HepG2 (cell line): ENCODE measurements at regions not wholly inside any gene's neighbourhood (a gene's known extent, or its start where the extent isn't known, plus 50 kb on each side); places are given as distances from the start of the nearest gene placed in this dataset.

ENCODE experiments used
- ATAC-seq: fragments of 200-7000 bp; cut with Tn5 transposase; 3 replicates; pipeline ENCODE4 v1.9.1; 2020; ENCODE audit warnings: mild to moderate bottlenecking, moderate library complexity
- BruUV-seq: library from RNA; stranded (reverse); fragments of 400-500 nt; replicated peaks from 2 replicates; lab custom pipeline; 2021; lab: Mats Ljungman, UMichigan
- CTCF ChIA-PET: fragments of 300-600 bp; formaldehyde crosslinking; extraction: SDS; loops from one replicate; lab custom pipeline; 2021; ENCODE audit warnings: low total read pairs, inconsistent platforms, low intra/inter-chr PET ratio; lab: Yijun Ruan, JAX
- POLR2A ChIA-PET: fragments of 350-600 bp; sonication (Branson Sonifier 250); formaldehyde crosslinking; loops from one replicate; lab custom pipeline; 2020; ENCODE audit warnings: antibody characterized with exemption, inconsistent platforms; lab: Yijun Ruan, JAX
- DNase-seq: peaks from one replicate; pipeline ENCODE4 v3.0.0-alpha.2; 2015; ENCODE audit warnings: low spot score
- FAIRE-seq: peaks from 3 replicates; lab custom pipeline; 2011; peaks lifted over from hg19 to GRCh38; lab: Jason Lieb, UNC
- H2AFZ ChIP-seq: one replicate; pipeline ENCODE4 v1.6.1; 2011; ENCODE audit warnings: low read length, inconsistent platforms
- H3K27ac ChIP-seq: fragments of 300-600 bp; 3 replicates; pipeline ENCODE4 v1.8.0; 2011; ENCODE audit warnings: mixed run types, mild to moderate bottlenecking, mixed read lengths, low read length, inconsistent platforms; ENCODE audit not compliant: insufficient read depth; ENCODE audit errors: extremely low read length
- H3K27me3 ChIP-seq, 2 experiments: fragments of 200-600 bp in 1 of 2; 2 replicates in 1 of 2; 3 replicates in 1 of 2; pipeline versions ENCODE4 v1.6.0 to v1.8.0; 2011; ENCODE audit warnings: low read length in 2 of 2, mild to moderate bottlenecking in 2 of 2, moderate library complexity in 2 of 2, inconsistent platforms in 1 of 2; ENCODE audit not compliant: insufficient read depth in 2 of 2, control insufficient read depth in 1 of 2
- H3K36me3 ChIP-seq, 2 experiments: fragments of 200-600 bp in 1 of 2; replicated peaks in 1 of 2; 2 replicates in 1 of 2; 3 replicates in 1 of 2; pipeline versions ENCODE4 v1.5.1 to v1.8.0; 2011; ENCODE audit warnings: low read length in 2 of 2, inconsistent platforms in 1 of 2; ENCODE audit not compliant: insufficient read depth in 2 of 2, control insufficient read depth in 1 of 2
- H3K4me1 ChIP-seq: 2 replicates; pipeline ENCODE4 v1.5.1; 2012; ENCODE audit warnings: low read length, inconsistent platforms; ENCODE audit not compliant: insufficient read depth
- H3K4me2 ChIP-seq: 2 replicates; pipeline ENCODE4 v1.6.0; 2011; ENCODE audit warnings: low read depth, low read length, inconsistent platforms
- H3K4me3 ChIP-seq, 3 experiments: fragments of 200-600 bp in 1 of 3; sonication (generic), shearing (Covaris generic) in 1 of 3; replicated peaks in 1 of 3; 2 replicates each; pipeline ENCODE4 v1.5.1; 2011 to 2016; ENCODE audit warnings: low read length in 3 of 3, inconsistent platforms in 2 of 3, low read depth in 2 of 3, mild to moderate bottlenecking in 2 of 3, control low read depth in 1 of 3, mixed read lengths in 1 of 3; ENCODE audit not compliant: insufficient read depth in 1 of 3
- H3K79me2 ChIP-seq: one replicate; pipeline ENCODE4 v1.6.1; 2011; ENCODE audit warnings: low read length, inconsistent platforms; ENCODE audit not compliant: insufficient read depth
- H3K9ac ChIP-seq: 2 replicates; pipeline ENCODE4 v1.6.0; 2011; ENCODE audit warnings: mild to moderate bottlenecking, low read depth, low read length, inconsistent platforms; ENCODE audit not compliant: insufficient read depth
- H3K9me3 ChIP-seq: 2 replicates; pipeline ENCODE4 v1.5.1; 2012; ENCODE audit warnings: mild to moderate bottlenecking, low read length
- H4K20me1 ChIP-seq: 2 replicates; pipeline ENCODE4 v1.6.0; 2011; ENCODE audit warnings: inconsistent platforms, mild to moderate bottlenecking, low read length, moderate library complexity; ENCODE audit not compliant: insufficient read depth
- CHCHD3 ChIP-seq: sonication (generic); formaldehyde crosslinking; IDR thresholded peaks from 2 replicates; pipeline ENCODE4 v1.8.0; 2022; ENCODE audit warnings: mild to moderate bottlenecking, missing genetic modification reagents, moderate library complexity
- GABPA ChIP-seq, 2 experiments: IDR thresholded peaks; 2 replicates each; pipeline ENCODE4 v1.6.1; 2011 to 2016; ENCODE audit warnings: low read depth in 2 of 2, low read length in 1 of 2, missing biosample characterization in 1 of 2, missing genetic modification characterization in 1 of 2
- IRF2 ChIP-seq: IDR thresholded peaks from 2 replicates; pipeline ENCODE4 v1.6.1; 2018; ENCODE audit warnings: missing genetic modification reagents, missing compliant biosample characterization
- KDM2A ChIP-seq: sonication (generic); formaldehyde crosslinking; IDR thresholded peaks from 2 replicates; pipeline ENCODE4 v1.4.0; 2020; ENCODE audit warnings: low read depth, missing genetic modification reagents, borderline replicate concordance
- POLR2G ChIP-seq: fragments of 200-400 bp; formaldehyde crosslinking; IDR thresholded peaks from 2 replicates; pipeline ENCODE4 v1.6.1; 2018; ENCODE audit warnings: mild to moderate bottlenecking, low read depth, low read length, moderate library complexity
- PTBP1 ChIP-seq: fragments of 200-400 bp; formaldehyde crosslinking; IDR thresholded peaks from 2 replicates; pipeline ENCODE4 v1.6.1; 2018; ENCODE audit warnings: low read length, low read depth; ENCODE audit not compliant: poor library complexity, severe bottlenecking
- ZNF205 ChIP-seq: IDR thresholded peaks from 2 replicates; pipeline ENCODE4 v1.6.1; 2018; ENCODE audit warnings: missing biosample characterization, missing genetic modification reagents
- ZNF354B ChIP-seq: sonication (generic); formaldehyde crosslinking; IDR thresholded peaks from 2 replicates; pipeline ENCODE4 v1.8.0; 2022; ENCODE audit warnings: mild to moderate bottlenecking, missing genetic modification reagents
- ZNF547 ChIP-seq: sonication (generic); formaldehyde crosslinking; IDR thresholded peaks from 2 replicates; pipeline ENCODE4 v1.5.1; 2020; ENCODE audit warnings: mild to moderate bottlenecking, missing genetic modification reagents
- ZNF775 ChIP-seq: sonication (generic); formaldehyde crosslinking; IDR thresholded peaks from 2 replicates; pipeline ENCODE4 v1.4.0; 2020; ENCODE audit warnings: missing genetic modification reagents, mild to moderate bottlenecking, moderate library complexity, borderline replicate concordance
- ZSCAN9 ChIP-seq: IDR thresholded peaks from 2 replicates; pipeline ENCODE4 v1.6.1; 2016; ENCODE audit warnings: borderline replicate concordance
- WGBS: methylation state at CpG from one replicate; pipeline ENCODE4 v1.1.6; 2017; ENCODE audit warnings: low lambda C conversion rate; 5-methylcytosine and 5-hydroxymethylcytosine counted together
- in situ Hi-C: cut with HindIII; loops from 2 replicates; pipeline ENCODE4 v1.10.0; 2017; ENCODE audit warnings: low pct_unique_long_range_greater_than_20kb; ENCODE audit not compliant: extremely low pct_ligation_motif_present
- intact Hi-C: fragments of 100-400 bp; cut with micrococcal nuclease; formaldehyde crosslinking; loops from one replicate; pipeline ENCODE4 v1.10.0; 2022; ENCODE audit not compliant: unreplicated experiment
- TF ChIP-seq, protein P1 (sequence below): sonication (generic); formaldehyde crosslinking; IDR thresholded peaks from 2 replicates; pipeline ENCODE4 v1.5.0; 2020; ENCODE audit warnings: missing genetic modification reagents

DNA sequence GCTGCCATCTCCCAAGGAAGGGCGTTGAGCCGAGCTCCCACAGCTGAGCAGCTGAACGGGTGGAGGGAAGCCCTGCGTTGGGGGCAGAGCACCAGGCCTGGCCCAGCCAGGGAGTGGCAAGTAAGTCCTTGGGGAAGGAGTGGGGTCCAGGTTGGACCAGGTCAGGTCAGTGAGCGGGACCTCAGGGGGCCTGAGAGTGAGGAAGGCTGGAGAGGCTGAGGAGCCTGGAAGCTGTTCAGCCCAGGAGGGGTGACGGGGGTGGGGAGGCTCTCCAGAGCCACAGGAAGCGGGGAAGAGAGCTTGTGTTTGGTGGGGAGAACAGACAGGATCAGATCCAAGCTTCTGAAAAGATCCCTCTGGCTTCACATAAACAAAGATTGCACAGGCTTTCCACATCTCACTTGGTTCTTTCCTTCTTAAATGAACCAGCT is 55.4 kb upstream of the ATP12A start:
- Histone ChIP-seq H3K4me3 (no peak overlapping the region), H3K9ac (no peak overlapping the region), H3K4me1 (0 out of 2 replicates have a peak, but pooled peaks cover 12% of the 10 kb centered on the region), H3K27me3 (peaks cover 0 to 1% of the 10 kb centered on the region in 2 experiments; a peak in 1 of 5 replicates), H3K4me2 (no peak overlapping the region), H3K36me3 (no peaks in the 10 kb centered on the region), H3K79me2 (no peaks in the 10 kb centered on the region), H3K27ac (no peak overlapping the region), H2AFZ (peak overlapping the region; percentile 42), H3K9me3 (no peaks in the 10 kb centered on the region), H4K20me1 (no peaks in the 10 kb centered on the region)
- in situ Hi-C loops (no loop called here), intact Hi-C loops (loop anchor here (5.0 kb wide), 1 partner anchor 102 kb away; no protein-coding TSS in a partner anchor)
- no TSS peak for BruUV-seq
- no peak for DNase-seq
- no peak for FAIRE-seq
- ATAC-seq, result no peak
- WGBS, result 47% methylated on average over 7 of the region's 7 CpGs
- TF ChIP-seq CHCHD3 (CRISPR knock-in tag), result no peak
- TF ChIP-seq POLR2G, result no peak
- TF ChIP-seq ZNF205 (CRISPR knock-in tag), result no peak
- no peak for TF ChIP-seq KDM2A (CRISPR knock-in tag)
- no peak for TF ChIP-seq IRF2 (CRISPR knock-in tag)
- no peak for TF ChIP-seq ZNF775
- no peak for TF ChIP-seq ZSCAN9 (CRISPR knock-in tag)
- no peak for TF ChIP-seq ZNF354B
- ChIA-PET CTCF (interaction anchor here (1.6 kb wide), 1 partner anchor 19 kb away, joined by 3 read pairs; no protein-coding TSS in a partner anchor), POLR2A (no interaction called here)

GRCh38 chr13:24625331-24625731 is 54.9 kb upstream of the ATP12A start:
- DNase-seq (no peak), ATAC-seq (no peak)
- Histone ChIP-seq H3K4me2 (peak overlapping the region; percentile 18; the same call in 1 of the 2 replicates), H3K27ac (no peak overlapping the region), H3K27me3 (peaks cover 0 to 3% of the 10 kb centered on the region in 2 experiments; a peak in 1 of 5 replicates), H3K36me3 (no peaks in the 10 kb centered on the region), H3K79me2 (no peaks in the 10 kb centered on the region)
- POLR2A ChIA-PET, result no interaction called here
- in situ Hi-C loops, result no loop called here
- WGBS, result 7% methylated on average over 3 of the region's 3 CpGs
- BruUV-seq, result no TSS peak
- TF ChIP-seq, protein P1, sequence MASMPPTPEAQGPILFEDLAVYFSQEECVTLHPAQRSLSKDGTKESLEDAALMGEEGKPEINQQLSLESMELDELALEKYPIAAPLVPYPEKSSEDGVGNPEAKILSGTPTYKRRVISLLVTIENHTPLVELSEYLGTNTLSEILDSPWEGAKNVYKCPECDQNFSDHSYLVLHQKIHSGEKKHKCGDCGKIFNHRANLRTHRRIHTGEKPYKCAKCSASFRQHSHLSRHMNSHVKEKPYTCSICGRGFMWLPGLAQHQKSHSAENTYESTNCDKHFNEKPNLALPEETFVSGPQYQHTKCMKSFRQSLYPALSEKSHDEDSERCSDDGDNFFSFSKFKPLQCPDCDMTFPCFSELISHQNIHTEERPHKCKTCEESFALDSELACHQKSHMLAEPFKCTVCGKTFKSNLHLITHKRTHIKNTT (CRISPR knock-in tag), result no peak
- TF ChIP-seq PTBP1 (no peak), ZNF547 (CRISPR knock-in tag) (no peak), GABPA (IDR thresholded peaks at IDR 0.05; ENCODE audit: low read depth, low read length) (no peak), GABPA (CRISPR knock-in tag; IDR thresholded peaks at IDR 0.05; ENCODE audit: low read depth) (no peak)
- TF ChIP-seq, all 625 proteins: peak for 0
- no peak for FAIRE-seq
- no peak overlapping the region for H3K4me3 ChIP-seq
- intact Hi-C loops, result loop anchor here (5.0 kb wide), 1 partner anchor 102 kb away; no protein-coding TSS in a partner anchor
- peak overlapping the region; percentile 42 for H2AFZ ChIP-seq
- no peaks in the 10 kb centered on the region for H3K9me3 ChIP-seq
- 0 out of 2 replicates have a peak overlapping the region, but pooled peaks have one; percentile 8 for H3K9ac ChIP-seq
- no peaks in the 10 kb centered on the region for H4K20me1 ChIP-seq
- 0 out of 2 replicates have a peak, but pooled peaks cover 13% of the 10 kb centered on the region for H3K4me1 ChIP-seq
- CTCF ChIA-PET, result interaction anchor here (1.6 kb wide), 1 partner anchor 20 kb away, joined by 3 read pairs; no protein-coding TSS in a partner anchor
